WTC11 (cell line): ENCODE measurements at regions not wholly inside any gene's neighbourhood (a gene's known extent, or its start where the extent isn't known, plus 50 kb on each side); places are given as distances from the start of the nearest gene placed in this dataset.

Experiments used
- ATF1 ChIP-seq: sonication (generic); formaldehyde crosslinking; IDR thresholded peaks from 2 replicates; pipeline ENCODE4 v1.8.1; 2023; ENCODE audit warnings: mild to moderate bottlenecking, moderate library complexity, missing genetic modification reagents
- CBFB ChIP-seq: sonication (generic); formaldehyde crosslinking; IDR thresholded peaks from 2 replicates; pipeline ENCODE4 v1.8.1; 2022; ENCODE audit warnings: mild to moderate bottlenecking, low read depth, missing genetic modification reagents
- MXD4 ChIP-seq: fragments of 250-450 bp; sonication (Bioruptor Pico); IDR thresholded peaks from 2 replicates; pipeline ENCODE4 v1.8.0; 2021; ENCODE audit warnings: mild to moderate bottlenecking, moderate library complexity, borderline replicate concordance
- SP1 ChIP-seq: sonication (generic); formaldehyde crosslinking; conservative IDR thresholded peaks from 2 replicates; pipeline ENCODE4 v1.8.1; 2022; ENCODE audit warnings: missing genetic modification reagents
- ZNF317 ChIP-seq: sonication (generic); formaldehyde crosslinking; IDR thresholded peaks from 2 replicates; pipeline ENCODE4 v1.8.1; 2023; ENCODE audit warnings: low read depth, mild to moderate bottlenecking, moderate library complexity, missing genetic modification reagents, borderline replicate concordance
- TF ChIP-seq, protein P1 (sequence below): fragments of 200-600 bp; IDR thresholded peaks from 2 replicates; pipeline ENCODE4 v1.8.0; 2022; ENCODE audit warnings: antibody characterized with exemption
- TF ChIP-seq, protein P2 (sequence below): sonication (generic); formaldehyde crosslinking; IDR thresholded peaks from 2 replicates; pipeline ENCODE4 v1.8.1; 2023; ENCODE audit warnings: mild to moderate bottlenecking, missing genetic modification reagents, moderate library complexity
- TF ChIP-seq, protein P3 (sequence below): sonication (generic); formaldehyde crosslinking; IDR thresholded peaks from 2 replicates; pipeline ENCODE4 v1.8.0; 2022; ENCODE audit warnings: missing genetic modification reagents
- TF ChIP-seq, protein P4 (sequence below): sonication (generic); formaldehyde crosslinking; IDR thresholded peaks from 2 replicates; pipeline ENCODE4 v1.8.1; 2023; ENCODE audit warnings: mild to moderate bottlenecking, moderate library complexity, missing genetic modification reagents
- TF ChIP-seq, protein P5 (sequence below): sonication (generic); formaldehyde crosslinking; IDR thresholded peaks from 2 replicates; pipeline ENCODE4 v1.8.1; 2023; ENCODE audit warnings: mild to moderate bottlenecking, missing genetic modification reagents
- TF ChIP-seq, protein P6 (sequence below): sonication (generic); formaldehyde crosslinking; IDR thresholded peaks from 2 replicates; pipeline ENCODE4 v1.8.0; 2023; ENCODE audit warnings: missing genetic modification reagents, mild to moderate bottlenecking, borderline replicate concordance
- TF ChIP-seq, protein P7 (sequence below): sonication (generic); formaldehyde crosslinking; IDR thresholded peaks from 2 replicates; pipeline ENCODE4 v1.8.1; 2022; ENCODE audit warnings: low read depth, missing genetic modification reagents, borderline replicate concordance

DNA sequence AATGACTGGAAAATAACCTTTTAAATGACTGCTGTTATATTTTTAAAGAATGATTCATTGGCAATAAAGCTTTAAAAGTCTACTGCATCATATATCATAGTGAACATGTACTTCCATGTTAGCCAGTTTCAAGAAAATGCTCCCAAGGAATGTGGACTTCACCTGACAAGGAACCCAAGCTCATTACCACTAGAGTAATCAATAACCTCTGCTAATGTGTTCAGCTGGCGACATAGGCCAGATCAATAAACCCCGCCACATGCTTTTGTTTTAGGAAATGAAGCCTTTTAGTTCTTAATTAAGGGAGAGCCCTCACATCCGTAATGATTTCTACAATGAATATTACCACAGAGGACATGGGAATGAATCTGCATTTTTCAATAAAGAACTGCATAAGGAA is 1219.9 kb upstream of the CNTN5 start:
- TF ChIP-seq, protein P1, sequence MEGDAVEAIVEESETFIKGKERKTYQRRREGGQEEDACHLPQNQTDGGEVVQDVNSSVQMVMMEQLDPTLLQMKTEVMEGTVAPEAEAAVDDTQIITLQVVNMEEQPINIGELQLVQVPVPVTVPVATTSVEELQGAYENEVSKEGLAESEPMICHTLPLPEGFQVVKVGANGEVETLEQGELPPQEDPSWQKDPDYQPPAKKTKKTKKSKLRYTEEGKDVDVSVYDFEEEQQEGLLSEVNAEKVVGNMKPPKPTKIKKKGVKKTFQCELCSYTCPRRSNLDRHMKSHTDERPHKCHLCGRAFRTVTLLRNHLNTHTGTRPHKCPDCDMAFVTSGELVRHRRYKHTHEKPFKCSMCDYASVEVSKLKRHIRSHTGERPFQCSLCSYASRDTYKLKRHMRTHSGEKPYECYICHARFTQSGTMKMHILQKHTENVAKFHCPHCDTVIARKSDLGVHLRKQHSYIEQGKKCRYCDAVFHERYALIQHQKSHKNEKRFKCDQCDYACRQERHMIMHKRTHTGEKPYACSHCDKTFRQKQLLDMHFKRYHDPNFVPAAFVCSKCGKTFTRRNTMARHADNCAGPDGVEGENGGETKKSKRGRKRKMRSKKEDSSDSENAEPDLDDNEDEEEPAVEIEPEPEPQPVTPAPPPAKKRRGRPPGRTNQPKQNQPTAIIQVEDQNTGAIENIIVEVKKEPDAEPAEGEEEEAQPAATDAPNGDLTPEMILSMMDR, result no peak
- no peak for TF ChIP-seq MXD4 (CRISPR knock-in tag)
- TF ChIP-seq, protein P2, sequence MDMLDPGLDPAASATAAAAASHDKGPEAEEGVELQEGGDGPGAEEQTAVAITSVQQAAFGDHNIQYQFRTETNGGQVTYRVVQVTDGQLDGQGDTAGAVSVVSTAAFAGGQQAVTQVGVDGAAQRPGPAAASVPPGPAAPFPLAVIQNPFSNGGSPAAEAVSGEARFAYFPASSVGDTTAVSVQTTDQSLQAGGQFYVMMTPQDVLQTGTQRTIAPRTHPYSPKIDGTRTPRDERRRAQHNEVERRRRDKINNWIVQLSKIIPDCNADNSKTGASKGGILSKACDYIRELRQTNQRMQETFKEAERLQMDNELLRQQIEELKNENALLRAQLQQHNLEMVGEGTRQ, result no peak
- TF ChIP-seq, protein P3, sequence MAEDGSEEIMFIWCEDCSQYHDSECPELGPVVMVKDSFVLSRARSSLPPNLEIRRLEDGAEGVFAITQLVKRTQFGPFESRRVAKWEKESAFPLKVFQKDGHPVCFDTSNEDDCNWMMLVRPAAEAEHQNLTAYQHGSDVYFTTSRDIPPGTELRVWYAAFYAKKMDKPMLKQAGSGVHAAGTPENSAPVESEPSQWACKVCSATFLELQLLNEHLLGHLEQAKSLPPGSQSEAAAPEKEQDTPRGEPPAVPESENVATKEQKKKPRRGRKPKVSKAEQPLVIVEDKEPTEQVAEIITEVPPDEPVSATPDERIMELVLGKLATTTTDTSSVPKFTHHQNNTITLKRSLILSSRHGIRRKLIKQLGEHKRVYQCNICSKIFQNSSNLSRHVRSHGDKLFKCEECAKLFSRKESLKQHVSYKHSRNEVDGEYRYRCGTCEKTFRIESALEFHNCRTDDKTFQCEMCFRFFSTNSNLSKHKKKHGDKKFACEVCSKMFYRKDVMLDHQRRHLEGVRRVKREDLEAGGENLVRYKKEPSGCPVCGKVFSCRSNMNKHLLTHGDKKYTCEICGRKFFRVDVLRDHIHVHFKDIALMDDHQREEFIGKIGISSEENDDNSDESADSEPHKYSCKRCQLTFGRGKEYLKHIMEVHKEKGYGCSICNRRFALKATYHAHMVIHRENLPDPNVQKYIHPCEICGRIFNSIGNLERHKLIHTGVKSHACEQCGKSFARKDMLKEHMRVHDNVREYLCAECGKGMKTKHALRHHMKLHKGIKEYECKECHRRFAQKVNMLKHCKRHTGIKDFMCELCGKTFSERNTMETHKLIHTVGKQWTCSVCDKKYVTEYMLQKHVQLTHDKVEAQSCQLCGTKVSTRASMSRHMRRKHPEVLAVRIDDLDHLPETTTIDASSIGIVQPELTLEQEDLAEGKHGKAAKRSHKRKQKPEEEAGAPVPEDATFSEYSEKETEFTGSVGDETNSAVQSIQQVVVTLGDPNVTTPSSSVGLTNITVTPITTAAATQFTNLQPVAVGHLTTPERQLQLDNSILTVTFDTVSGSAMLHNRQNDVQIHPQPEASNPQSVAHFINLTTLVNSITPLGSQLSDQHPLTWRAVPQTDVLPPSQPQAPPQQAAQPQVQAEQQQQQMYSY (CRISPR knock-in tag), result no peak
- TF ChIP-seq, protein P4, sequence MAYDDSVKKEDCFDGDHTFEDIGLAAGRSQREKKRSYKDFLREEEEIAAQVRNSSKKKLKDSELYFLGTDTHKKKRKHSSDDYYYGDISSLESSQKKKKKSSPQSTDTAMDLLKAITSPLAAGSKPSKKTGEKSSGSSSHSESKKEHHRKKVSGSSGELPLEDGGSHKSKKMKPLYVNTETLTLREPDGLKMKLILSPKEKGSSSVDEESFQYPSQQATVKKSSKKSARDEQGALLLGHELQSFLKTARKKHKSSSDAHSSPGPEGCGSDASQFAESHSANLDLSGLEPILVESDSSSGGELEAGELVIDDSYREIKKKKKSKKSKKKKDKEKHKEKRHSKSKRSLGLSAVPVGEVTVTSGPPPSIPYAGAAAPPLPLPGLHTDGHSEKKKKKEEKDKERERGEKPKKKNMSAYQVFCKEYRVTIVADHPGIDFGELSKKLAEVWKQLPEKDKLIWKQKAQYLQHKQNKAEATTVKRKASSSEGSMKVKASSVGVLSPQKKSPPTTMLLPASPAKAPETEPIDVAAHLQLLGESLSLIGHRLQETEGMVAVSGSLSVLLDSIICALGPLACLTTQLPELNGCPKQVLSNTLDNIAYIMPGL (CRISPR knock-in tag), result no peak
- TF ChIP-seq, protein P5, sequence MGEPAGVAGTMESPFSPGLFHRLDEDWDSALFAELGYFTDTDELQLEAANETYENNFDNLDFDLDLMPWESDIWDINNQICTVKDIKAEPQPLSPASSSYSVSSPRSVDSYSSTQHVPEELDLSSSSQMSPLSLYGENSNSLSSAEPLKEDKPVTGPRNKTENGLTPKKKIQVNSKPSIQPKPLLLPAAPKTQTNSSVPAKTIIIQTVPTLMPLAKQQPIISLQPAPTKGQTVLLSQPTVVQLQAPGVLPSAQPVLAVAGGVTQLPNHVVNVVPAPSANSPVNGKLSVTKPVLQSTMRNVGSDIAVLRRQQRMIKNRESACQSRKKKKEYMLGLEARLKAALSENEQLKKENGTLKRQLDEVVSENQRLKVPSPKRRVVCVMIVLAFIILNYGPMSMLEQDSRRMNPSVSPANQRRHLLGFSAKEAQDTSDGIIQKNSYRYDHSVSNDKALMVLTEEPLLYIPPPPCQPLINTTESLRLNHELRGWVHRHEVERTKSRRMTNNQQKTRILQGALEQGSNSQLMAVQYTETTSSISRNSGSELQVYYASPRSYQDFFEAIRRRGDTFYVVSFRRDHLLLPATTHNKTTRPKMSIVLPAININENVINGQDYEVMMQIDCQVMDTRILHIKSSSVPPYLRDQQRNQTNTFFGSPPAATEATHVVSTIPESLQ (CRISPR knock-in tag), result no peak
- TF ChIP-seq, protein P6, sequence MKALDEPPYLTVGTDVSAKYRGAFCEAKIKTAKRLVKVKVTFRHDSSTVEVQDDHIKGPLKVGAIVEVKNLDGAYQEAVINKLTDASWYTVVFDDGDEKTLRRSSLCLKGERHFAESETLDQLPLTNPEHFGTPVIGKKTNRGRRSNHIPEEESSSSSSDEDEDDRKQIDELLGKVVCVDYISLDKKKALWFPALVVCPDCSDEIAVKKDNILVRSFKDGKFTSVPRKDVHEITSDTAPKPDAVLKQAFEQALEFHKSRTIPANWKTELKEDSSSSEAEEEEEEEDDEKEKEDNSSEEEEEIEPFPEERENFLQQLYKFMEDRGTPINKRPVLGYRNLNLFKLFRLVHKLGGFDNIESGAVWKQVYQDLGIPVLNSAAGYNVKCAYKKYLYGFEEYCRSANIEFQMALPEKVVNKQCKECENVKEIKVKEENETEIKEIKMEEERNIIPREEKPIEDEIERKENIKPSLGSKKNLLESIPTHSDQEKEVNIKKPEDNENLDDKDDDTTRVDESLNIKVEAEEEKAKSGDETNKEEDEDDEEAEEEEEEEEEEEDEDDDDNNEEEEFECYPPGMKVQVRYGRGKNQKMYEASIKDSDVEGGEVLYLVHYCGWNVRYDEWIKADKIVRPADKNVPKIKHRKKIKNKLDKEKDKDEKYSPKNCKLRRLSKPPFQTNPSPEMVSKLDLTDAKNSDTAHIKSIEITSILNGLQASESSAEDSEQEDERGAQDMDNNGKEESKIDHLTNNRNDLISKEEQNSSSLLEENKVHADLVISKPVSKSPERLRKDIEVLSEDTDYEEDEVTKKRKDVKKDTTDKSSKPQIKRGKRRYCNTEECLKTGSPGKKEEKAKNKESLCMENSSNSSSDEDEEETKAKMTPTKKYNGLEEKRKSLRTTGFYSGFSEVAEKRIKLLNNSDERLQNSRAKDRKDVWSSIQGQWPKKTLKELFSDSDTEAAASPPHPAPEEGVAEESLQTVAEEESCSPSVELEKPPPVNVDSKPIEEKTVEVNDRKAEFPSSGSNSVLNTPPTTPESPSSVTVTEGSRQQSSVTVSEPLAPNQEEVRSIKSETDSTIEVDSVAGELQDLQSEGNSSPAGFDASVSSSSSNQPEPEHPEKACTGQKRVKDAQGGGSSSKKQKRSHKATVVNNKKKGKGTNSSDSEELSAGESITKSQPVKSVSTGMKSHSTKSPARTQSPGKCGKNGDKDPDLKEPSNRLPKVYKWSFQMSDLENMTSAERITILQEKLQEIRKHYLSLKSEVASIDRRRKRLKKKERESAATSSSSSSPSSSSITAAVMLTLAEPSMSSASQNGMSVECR (CRISPR knock-in tag), result no peak
- no peak for TF ChIP-seq ATF1 (CRISPR knock-in tag)
- TF ChIP-seq ZNF317 (CRISPR knock-in tag), result no peak
- TF ChIP-seq SP1 (CRISPR knock-in tag), result no peak
- TF ChIP-seq CBFB (CRISPR knock-in tag), result no peak
- TF ChIP-seq, protein P7, sequence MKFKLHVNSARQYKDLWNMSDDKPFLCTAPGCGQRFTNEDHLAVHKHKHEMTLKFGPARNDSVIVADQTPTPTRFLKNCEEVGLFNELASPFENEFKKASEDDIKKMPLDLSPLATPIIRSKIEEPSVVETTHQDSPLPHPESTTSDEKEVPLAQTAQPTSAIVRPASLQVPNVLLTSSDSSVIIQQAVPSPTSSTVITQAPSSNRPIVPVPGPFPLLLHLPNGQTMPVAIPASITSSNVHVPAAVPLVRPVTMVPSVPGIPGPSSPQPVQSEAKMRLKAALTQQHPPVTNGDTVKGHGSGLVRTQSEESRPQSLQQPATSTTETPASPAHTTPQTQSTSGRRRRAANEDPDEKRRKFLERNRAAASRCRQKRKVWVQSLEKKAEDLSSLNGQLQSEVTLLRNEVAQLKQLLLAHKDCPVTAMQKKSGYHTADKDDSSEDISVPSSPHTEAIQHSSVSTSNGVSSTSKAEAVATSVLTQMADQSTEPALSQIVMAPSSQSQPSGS (CRISPR knock-in tag), result no peak
